GM12878 (cell line): ENCODE measurements at regions not wholly inside any gene's neighbourhood (a gene's known extent, or its start where the extent isn't known, plus 50 kb on each side); places are given as distances from the start of the nearest gene placed in this dataset.

Experiments
- ATAC-seq: fragments of 200-7000 bp; cut with Tn5 transposase; 3 replicates; pipeline ENCODE4 v1.9.1; 2020; ENCODE audit warnings: mild to moderate bottlenecking, moderate library complexity
- BruUV-seq: library from RNA; stranded (reverse); fragments of 400-500 nt; replicated peaks from 2 replicates; lab custom pipeline; 2021; lab: Mats Ljungman, UMichigan
- CTCF ChIA-PET: fragments of 300-600 bp; sonication (Branson Sonifier 250); formaldehyde crosslinking; extraction: SDS; loops from one replicate; lab custom pipeline; 2021; ENCODE audit warnings: inconsistent platforms; lab: Yijun Ruan, JAX
- POLR2A ChIA-PET: fragments of 350-600 bp; formaldehyde crosslinking; extraction: SDS; loops from one replicate; lab custom pipeline; 2021; ENCODE audit warnings: inconsistent platforms; lab: Charles Lee
- RAD21 ChIA-PET: fragments of 300-600 bp; sonication (Branson Sonifier 250); formaldehyde crosslinking; loops from one replicate; lab custom pipeline; 2023; ENCODE audit warnings: antibody characterized with exemption; ENCODE audit not compliant: unreplicated experiment; lab: Charles Lee
- SMC1A ChIA-PET: fragments of 300-600 bp; sonication (Branson Sonifier 250); formaldehyde crosslinking; loops from one replicate; lab custom pipeline; 2023; ENCODE audit not compliant: unreplicated experiment, uncharacterized antibody; lab: Charles Lee
- DNase-seq: peaks from one replicate; pipeline ENCODE4 v3.0.0-alpha.2; 2011; ENCODE audit warnings: low read depth, low spot score
- FAIRE-seq: peaks from 3 replicates; lab custom pipeline; 2011; peaks lifted over from hg19 to GRCh38; lab: Jason Lieb, UNC
- H2AFZ ChIP-seq: 2 replicates; pipeline ENCODE4 v1.6.0; 2011; ENCODE audit warnings: low read depth, low read length, control low read depth; ENCODE audit not compliant: control insufficient read depth
- H3K27ac ChIP-seq: 2 replicates; pipeline ENCODE4 v1.5.1; 2011; ENCODE audit warnings: control low read depth; ENCODE audit not compliant: control insufficient read depth, insufficient read depth
- H3K27me3 ChIP-seq, 2 experiments: replicated peaks in 1 of 2; 2 replicates each; pipeline versions ENCODE4 v1.6.0 to v1.6.1; 2011; ENCODE audit warnings: low read length in 1 of 2; ENCODE audit not compliant: control insufficient read depth in 2 of 2, insufficient read depth in 2 of 2
- H3K36me3 ChIP-seq, 2 experiments: 2 replicates each; pipeline ENCODE4 v1.5.1; 2011; ENCODE audit warnings: low read length in 1 of 2; ENCODE audit not compliant: control insufficient read depth in 2 of 2, insufficient read depth in 2 of 2
- H3K4me1 ChIP-seq: 2 replicates; pipeline ENCODE4 v1.6.1; 2011; ENCODE audit warnings: mild to moderate bottlenecking, low read length, moderate library complexity, mixed read lengths; ENCODE audit not compliant: control insufficient read depth, insufficient read depth
- H3K4me2 ChIP-seq: 2 replicates; pipeline ENCODE4 v1.6.0; 2011; ENCODE audit warnings: control low read depth; ENCODE audit not compliant: control insufficient read depth, insufficient read depth
- H3K4me3 ChIP-seq: fragments of 200-600 bp; sonication (generic); 2 replicates; pipeline ENCODE4 v1.5.1; 2016
- H3K79me2 ChIP-seq: 2 replicates; pipeline ENCODE4 v1.6.0; 2011; ENCODE audit warnings: low read length; ENCODE audit not compliant: control insufficient read depth, insufficient read depth
- H3K9ac ChIP-seq: 2 replicates; pipeline ENCODE4 v1.8.0; 2011; ENCODE audit warnings: low read length, control low read depth, mixed read lengths; ENCODE audit not compliant: control insufficient read depth, insufficient read depth
- H3K9me3 ChIP-seq: replicated peaks from 3 replicates; pipeline ENCODE4 v1.5.1; 2011; ENCODE audit warnings: mild to moderate bottlenecking, low read length; ENCODE audit not compliant: control insufficient read depth, insufficient read depth
- H4K20me1 ChIP-seq: 2 replicates; pipeline ENCODE4 v1.6.0; 2011; ENCODE audit not compliant: control insufficient read depth, insufficient read depth
- ASH2L ChIP-seq: fragments of 300-600, 200-600 bp; sonication (generic); IDR thresholded peaks from 2 replicates; pipeline ENCODE4 v1.6.1; 2017; ENCODE audit warnings: low read depth, mild to moderate bottlenecking, borderline replicate concordance
- BCL11A ChIP-seq: IDR thresholded peaks from 2 replicates; pipeline ENCODE4 v1.6.1; 2011; ENCODE audit warnings: low read depth, low read length
- JUND ChIP-seq: IDR thresholded peaks from 2 replicates; pipeline ENCODE4 v1.6.1; 2012; ENCODE audit warnings: low read depth, mild to moderate bottlenecking, low read length, improper control_type of control experiment, moderate library complexity
- KAT2A ChIP-seq: conservative IDR thresholded peaks from 2 replicates; pipeline ENCODE4 v1.6.1; 2011; ENCODE audit warnings: low read depth, low read length; ENCODE audit not compliant: control insufficient read depth
- RCOR1 ChIP-seq: conservative IDR thresholded peaks from 2 replicates; pipeline ENCODE4 v1.6.1; 2012; ENCODE audit warnings: low read depth, low read length, improper control_type of control experiment
- ZBED1 ChIP-seq: IDR thresholded peaks from 2 replicates; pipeline ENCODE4 v1.6.1; 2016; ENCODE audit warnings: borderline replicate concordance
- ZNF207 ChIP-seq: fragments of 450-650 bp; IDR thresholded peaks from 2 replicates; pipeline ENCODE4 v1.6.1; 2014; ENCODE audit warnings: antibody characterized with exemption, mild to moderate bottlenecking, borderline replicate concordance
- WGBS: methylation state at CpG from one replicate; pipeline ENCODE4 v1.1.6; 2016; ENCODE audit warnings: low lambda C conversion rate; ENCODE audit not compliant: insufficient replicate concordance, insufficient coverage; ENCODE audit errors: missing lambda C conversion rate; 5-methylcytosine and 5-hydroxymethylcytosine counted together
- in situ Hi-C: fragments of 300-500 bp; cut with MboI; formaldehyde crosslinking; loops from 9 replicates; pipeline ENCODE4 v1.14.3; 2018; ENCODE audit warnings: mixed read lengths
- intact Hi-C: fragments of 100-400 bp; cut with micrococcal nuclease; formaldehyde crosslinking; loops from one replicate; pipeline ENCODE4 v1.14.2; 2022; ENCODE audit not compliant: unreplicated experiment
- TF ChIP-seq, protein P1 (sequence below): IDR thresholded peaks from 2 replicates; pipeline ENCODE4 v1.6.1; 2012; ENCODE audit warnings: low read length, inconsistent platforms

- ChIA-PET POLR2A (no interaction called here), RAD21 (interaction anchor here (0.9 to 1.6 kb wide), 4 partner anchors 12 to 400 kb away, joined by 3 to 7 read pairs (median 3); no protein-coding TSS in a partner anchor), CTCF (interaction anchor here (1.0 to 2.5 kb wide), 5 partner anchors 10 to 131 kb away, joined by 3 to 8 read pairs (median 3); no protein-coding TSS in a partner anchor), SMC1A (interaction anchor here (0.9 to 2.4 kb wide), 11 partner anchors 13 to 401 kb away, joined by 3 to 10 read pairs (median 3); partner anchors contain the start of genes BRCA2 and ZAR1L)
- intact Hi-C loops = loop anchor here (5.0 kb wide), 1 partner anchor 72 kb away; no protein-coding TSS in a partner anchor
- no peak overlapping the region for H3K4me3 ChIP-seq
- H3K27ac ChIP-seq = no peak overlapping the region
- FAIRE-seq (no peak), ATAC-seq (no peak), DNase-seq (no peak)
- H3K4me1 ChIP-seq = no peaks in the 10 kb centered on the region
- no peaks in the 10 kb centered on the region for H4K20me1 ChIP-seq
- H3K27me3 ChIP-seq = no peaks in the 10 kb centered on the region
- H3K79me2 ChIP-seq = no peaks in the 10 kb centered on the region
- 86% methylated on average over 4 of the region's 4 CpGs for WGBS
- H3K36me3 ChIP-seq = no peaks in the 10 kb centered on the region
- no peak overlapping the region for H3K4me2 ChIP-seq
- H2AFZ ChIP-seq = no peak overlapping the region
- no peaks in the 10 kb centered on the region for H3K9me3 ChIP-seq
- H3K9ac ChIP-seq = no peak overlapping the region
- TF ChIP-seq RCOR1 (no peak), BCL11A (no peak), ASH2L (no peak), KAT2A (no peak), ZBED1 (no peak), JUND (no peak), ZNF207 (no peak)
- TF ChIP-seq, protein P1, sequence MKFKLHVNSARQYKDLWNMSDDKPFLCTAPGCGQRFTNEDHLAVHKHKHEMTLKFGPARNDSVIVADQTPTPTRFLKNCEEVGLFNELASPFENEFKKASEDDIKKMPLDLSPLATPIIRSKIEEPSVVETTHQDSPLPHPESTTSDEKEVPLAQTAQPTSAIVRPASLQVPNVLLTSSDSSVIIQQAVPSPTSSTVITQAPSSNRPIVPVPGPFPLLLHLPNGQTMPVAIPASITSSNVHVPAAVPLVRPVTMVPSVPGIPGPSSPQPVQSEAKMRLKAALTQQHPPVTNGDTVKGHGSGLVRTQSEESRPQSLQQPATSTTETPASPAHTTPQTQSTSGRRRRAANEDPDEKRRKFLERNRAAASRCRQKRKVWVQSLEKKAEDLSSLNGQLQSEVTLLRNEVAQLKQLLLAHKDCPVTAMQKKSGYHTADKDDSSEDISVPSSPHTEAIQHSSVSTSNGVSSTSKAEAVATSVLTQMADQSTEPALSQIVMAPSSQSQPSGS = no peak
- in situ Hi-C loops = loop anchor here (5.0 kb wide), 1 partner anchor 397 kb away; no protein-coding TSS in a partner anchor
- BruUV-seq = no TSS peak
Measured at GRCh38 chr13:31914843-31915242, 116.7 kb upstream of the FRY start.
